GM18867 (cell line): ENCODE measurements at regions not wholly inside any gene's neighbourhood (a gene's known extent, or its start where the extent isn't known, plus 50 kb on each side); places are given as distances from the start of the nearest gene placed in this dataset.
"Not testable (repeated sequence)": the region's sequence is repeated elsewhere in the genome, so short reads cannot be mapped to it uniquely, and the experiment has no call there.

Experiments
- ATAC-seq: cut with Tn5 transposase; IDR thresholded peaks from one replicate; pipeline ENCODE4 v1.9.1; 2021; ENCODE audit warnings: mild to moderate bottlenecking, moderate library complexity; ENCODE audit not compliant: unreplicated experiment

GRCh38 chr20:24831232-24831631, 117.8 kb upstream of the CST7 start:
- no peak for ATAC-seq

- ATAC-seq = no peak
Observed at GRCh38 chr20:24832518-24832917, 116.6 kb upstream of the CST7 start.

DNA sequence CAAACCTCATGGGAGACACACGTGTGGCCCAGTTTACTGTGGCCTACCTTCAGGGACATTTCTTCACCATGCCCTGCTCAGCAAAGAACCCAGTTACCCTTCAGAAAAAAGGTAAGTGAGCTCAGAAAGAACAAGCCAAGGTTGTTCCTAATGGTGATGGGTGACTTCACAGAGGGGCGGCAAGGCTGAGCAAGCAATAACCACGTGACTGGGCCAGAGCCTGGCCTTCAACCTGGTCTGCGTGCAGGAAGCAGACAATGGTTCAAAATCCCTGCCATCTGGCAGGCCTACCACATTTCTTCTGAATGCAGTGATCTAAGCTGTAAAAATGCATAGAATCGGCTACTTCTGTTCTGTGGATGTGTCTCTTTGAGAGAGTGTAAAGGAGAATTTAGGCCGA, 115.5 kb upstream of the CST7 start:
- no peak for ATAC-seq

DNA sequence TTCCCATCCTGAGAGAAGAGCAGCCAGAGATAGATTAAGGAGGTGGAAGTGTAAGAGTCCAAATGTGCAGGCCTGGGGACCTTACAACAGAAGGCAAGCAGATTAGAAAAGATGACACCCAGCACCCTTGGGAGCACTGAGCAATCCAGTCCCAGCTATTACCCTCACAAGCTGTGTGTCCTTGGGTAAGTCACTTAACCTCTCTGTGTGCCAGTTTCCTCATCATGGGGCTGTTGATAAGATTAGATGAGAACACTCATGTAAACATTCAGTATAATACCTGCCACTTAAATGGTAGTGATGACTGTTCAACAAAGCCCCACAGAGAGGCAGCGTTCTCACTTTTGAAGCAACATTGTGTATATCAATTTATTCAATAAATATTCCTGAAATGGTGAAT, 114.8 kb upstream of the CST7 start:
- no peak for ATAC-seq

- ATAC-seq = no peak
Observed at GRCh38 chr20:24835195-24835594, 113.9 kb upstream of the CST7 start.

DNA sequence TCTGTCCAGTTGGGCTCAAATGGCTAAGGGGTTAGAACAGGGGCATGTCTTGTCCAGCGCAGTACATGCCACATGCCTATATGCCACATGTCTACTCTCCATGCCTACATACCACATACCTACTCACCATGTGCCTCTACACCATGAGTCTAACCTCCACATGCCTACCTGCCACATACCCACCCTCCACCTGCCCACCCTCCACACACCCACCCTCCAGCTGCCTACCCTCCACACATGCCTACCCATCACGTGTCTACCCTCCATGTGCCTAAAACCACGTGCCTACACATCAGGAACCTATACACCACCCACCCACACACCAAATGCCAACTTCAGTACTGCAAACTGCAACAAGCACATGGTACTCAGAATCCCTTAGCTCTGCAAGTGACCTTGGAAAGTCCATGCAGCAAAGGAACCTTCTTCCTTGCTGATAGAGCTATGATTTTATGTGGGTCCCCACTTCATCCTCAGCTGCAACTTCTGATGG, 113.0 kb upstream of the CST7 start:
- no peak for ATAC-seq

DNA sequence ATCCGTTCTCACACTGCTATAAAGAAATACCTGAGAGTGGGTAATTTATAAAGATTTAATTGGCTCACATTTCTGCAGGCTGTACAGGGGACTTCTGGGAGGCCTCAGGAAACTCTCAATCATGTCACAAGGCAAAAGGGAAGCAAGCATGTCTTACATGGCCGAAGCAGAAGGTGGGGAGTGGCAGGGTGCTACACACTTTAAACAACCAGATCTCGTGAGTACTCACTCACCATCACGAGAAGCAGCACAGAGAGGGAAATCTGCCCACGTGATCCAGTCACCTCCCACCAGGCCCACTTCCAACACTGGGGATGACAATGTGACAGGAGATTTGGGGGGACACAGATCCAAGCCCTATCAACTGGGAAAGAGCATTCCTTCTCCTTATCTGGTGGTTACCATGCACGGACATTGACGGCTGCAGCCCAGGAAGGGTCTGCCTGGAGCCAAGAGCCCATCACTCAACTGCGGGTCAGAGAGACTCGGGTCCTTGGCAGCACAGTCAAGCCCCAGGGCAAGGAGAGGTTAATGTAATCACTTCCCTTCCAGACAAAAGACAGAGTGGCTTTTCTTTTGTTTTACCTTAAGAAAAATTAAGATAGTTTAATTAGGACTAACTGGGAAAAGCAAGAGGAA, 112.3 kb upstream of the CST7 start:
- no peak for ATAC-seq

DNA sequence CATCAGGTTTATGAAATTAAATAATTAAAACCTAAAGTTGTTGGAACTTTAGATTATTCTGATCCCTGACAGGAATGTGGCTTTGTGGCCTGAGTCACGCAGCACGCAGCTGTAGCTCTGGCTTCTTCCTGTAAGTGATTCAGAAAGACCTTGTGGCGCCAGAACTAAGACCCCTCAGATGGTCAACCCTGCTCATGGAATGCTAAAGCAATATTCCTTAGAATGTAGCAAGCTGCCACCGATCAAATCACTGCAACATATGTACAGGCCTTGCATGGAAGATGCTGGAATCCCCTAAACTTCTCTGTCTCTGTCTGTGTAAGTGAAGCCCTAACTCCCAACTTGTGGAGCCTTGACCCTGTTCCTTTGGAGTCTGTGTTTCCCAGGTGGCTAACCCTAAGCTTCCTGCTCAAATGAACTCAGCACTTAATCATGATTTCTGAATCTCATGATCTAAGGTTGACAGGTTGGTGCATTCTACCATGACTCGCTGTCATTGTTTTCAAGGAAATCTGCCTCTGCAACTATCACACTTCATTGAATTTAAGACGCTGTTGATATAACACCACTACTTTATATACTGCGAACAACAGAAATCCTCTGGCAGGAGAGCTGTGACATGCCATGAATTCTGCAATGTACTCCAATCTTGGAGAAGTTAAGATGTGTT, 111.2 kb upstream of the CST7 start:
- ATAC-seq = no peak

- no peak for ATAC-seq
Observed at GRCh38 chr20:24838546-24839535, 110.2 kb upstream of the CST7 start.

DNA sequence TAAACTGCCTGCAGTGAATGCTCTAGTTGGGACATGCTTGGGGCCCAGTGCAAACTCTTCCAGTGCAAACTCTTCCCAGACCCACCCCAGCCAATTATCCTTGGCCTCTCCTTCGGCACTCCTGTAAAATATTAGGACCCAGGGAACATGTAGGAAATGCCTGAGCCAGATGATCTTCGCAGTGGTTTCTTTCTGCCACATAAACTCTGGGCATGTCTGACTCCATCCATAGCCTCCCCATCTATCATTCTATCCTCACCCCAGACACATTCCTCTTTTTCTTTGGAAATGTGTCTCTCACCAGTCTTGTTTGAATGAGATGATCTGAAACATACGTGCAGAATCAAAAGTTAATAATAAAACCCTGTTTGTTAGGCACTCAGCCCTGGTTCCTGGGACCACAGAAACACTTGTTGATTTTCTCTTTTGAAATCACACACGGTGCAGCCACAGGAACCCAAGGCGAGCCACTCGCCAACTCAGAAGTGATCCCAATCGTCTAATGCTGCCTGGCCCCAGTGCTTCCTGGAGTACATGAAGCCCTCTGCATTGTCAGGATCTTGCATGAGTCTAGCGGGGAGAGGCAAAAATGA, 108.9 kb upstream of the CST7 start:
- ATAC-seq = no peak

DNA sequence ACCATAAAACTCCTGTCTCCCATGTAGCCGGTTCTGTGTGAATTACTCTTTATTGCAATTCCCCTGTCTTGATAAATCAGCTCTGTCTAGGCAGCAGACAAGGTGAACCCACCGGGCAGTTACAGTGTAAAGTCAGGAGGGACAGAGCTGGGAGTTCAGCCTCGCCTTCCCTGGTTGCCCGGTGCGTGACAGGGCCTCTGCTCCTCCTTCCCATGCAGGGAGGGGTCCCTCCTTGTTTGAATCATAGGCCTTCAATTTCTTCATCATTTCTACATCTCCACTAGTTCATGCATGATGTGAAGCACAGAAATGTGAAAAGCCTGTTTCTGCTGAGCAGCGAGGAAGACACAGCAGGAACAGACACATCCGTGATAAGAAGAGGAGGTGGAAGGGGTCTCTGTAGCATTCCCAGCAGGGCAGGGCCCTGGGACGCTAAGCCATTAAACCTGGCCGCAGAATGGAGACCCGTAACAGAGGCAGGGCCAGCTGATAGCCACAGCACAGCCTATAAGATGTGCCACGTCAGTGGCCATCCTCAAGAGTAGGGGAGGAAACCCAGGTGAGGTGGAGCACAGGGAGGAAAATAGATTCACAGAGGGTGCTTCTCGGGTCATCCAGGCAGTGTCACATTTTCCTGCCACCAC, 106.7 kb upstream of the CST7 start:
- no peak for ATAC-seq

GRCh38 chr20:24842918-24843715, 106.0 kb upstream of the CST7 start:
- ATAC-seq = peak; percentile 92

DNA sequence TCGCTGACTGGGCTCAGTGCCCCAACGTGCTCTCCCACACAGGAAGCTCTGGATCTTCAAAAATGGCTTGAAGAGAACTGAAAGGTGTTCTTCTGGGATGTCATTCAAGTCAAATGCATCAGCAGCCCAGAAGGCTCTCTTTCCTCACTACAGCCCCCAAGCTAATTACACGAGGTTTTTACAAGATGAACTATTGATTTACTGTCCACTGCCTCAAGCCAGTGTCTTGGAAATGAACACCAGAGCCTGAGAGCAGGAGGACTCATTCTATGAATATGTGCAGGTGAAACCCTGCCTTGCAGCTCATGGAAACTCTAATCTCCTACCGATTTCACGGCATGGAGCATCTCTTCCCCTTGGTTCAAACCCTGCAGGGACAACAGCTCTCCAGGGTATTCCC, 98.9 kb upstream of the CST7 start:
- no peak for ATAC-seq

GRCh38 chr20:24851346-24852019, 97.6 kb upstream of the CST7 start:
- ATAC-seq = no peak

- no peak for ATAC-seq
Observed at GRCh38 chr20:24853916-24854315, 95.2 kb upstream of the CST7 start.

GRCh38 chr20:24855848-24856247, 93.2 kb upstream of the CST7 start:
- no peak for ATAC-seq

DNA sequence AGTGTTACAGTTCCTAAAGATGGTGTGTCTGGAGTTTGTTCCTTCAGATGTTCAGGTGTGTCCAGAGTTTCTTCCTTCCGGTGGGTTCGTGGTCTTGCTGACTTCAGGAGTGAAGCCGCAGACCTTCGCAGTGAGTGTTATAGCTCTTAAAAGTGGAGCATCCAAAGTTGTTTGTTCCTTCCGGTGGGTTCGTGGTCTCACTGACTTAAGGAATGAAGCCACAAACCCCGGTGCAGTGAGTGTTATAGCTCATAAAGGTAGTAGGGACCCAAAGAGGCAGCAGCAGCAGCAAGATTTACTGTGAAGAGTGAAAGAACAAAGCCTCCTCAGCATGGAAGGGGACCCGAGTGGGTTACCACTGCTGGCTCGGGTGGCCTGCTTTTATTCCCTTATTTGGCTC, 90.6 kb upstream of the CST7 start:
- ATAC-seq = not testable (repeated sequence)

DNA sequence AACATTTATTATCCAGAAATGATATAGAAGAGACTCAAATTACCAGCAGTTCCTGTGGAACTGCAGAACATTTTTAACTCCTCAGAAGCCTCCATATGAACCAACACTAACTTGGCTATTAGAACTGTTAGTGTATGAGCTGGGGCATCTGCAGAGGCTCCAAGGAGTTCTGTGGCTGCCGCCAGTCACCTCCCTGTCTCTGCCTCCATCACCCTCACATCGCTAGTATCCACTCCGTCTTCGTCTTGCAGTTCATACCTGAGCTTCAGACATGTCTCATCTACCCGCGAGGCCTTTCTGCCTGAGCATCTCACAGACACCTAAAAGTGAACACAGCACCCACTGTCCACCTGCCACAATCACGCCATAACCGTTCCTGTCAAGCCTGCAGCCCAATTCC, 89.5 kb upstream of the CST7 start:
- ATAC-seq = no peak

GRCh38 chr20:24862186-24862585, 86.9 kb upstream of the CST7 start:
- ATAC-seq = no peak
